ENCODE measurements at regions not wholly inside any gene's neighbourhood (a gene's known extent, or its start where the extent isn't known, plus 50 kb on each side); places are given as distances from the start of the nearest gene placed in this dataset.

- no peak for TF ChIP-seq CTCF (IDR thresholded peaks at IDR 0.05; ENCODE audit: poor library complexity)
- no peak for TF ChIP-seq EZH2 (IDR thresholded peaks at IDR 0.05; ENCODE audit: borderline replicate concordance)
- TF ChIP-seq EZH2phosphoT487 (IDR thresholded peaks at IDR 0.05; ENCODE audit: low read depth, severe bottlenecking, unreplicated experiment): no peak
Measured at GRCh38 chr4:29900336-29900735, 819.8 kb upstream of the PCDH7 start.

All from hepatocyte (in vitro differentiated cells).